H9 (cell line): ENCODE measurements at regions not wholly inside any gene's neighbourhood (a gene's known extent, or its start where the extent isn't known, plus 50 kb on each side); places are given as distances from the start of the nearest gene placed in this dataset.

ENCODE experiments used
- DNase-seq: peaks from one replicate; pipeline ENCODE4 v3.0.0-alpha.2; 2017
- H2AFZ ChIP-seq: one replicate; pipeline ENCODE4 v1.6.1; 2013; ENCODE audit warnings: mild to moderate bottlenecking, low read length, control low read depth, moderate library complexity
- H2AK5ac ChIP-seq: 2 replicates; pipeline ENCODE4 v1.6.1; 2013; ENCODE audit warnings: low read length, control low read depth, mixed read lengths; ENCODE audit not compliant: insufficient read length
- H2BK120ac ChIP-seq: one replicate; pipeline ENCODE4 v1.6.1; 2013; ENCODE audit warnings: low read depth, mild to moderate bottlenecking, low read length, control low read depth, inconsistent platforms; ENCODE audit not compliant: poor library complexity, severe bottlenecking
- H2BK12ac ChIP-seq: 2 replicates; pipeline ENCODE4 v1.6.1; 2013; ENCODE audit warnings: low read length, control low read depth, mixed read lengths, low read depth; ENCODE audit not compliant: insufficient read length
- H2BK15ac ChIP-seq: 2 replicates; pipeline ENCODE4 v1.6.1; 2013; ENCODE audit warnings: low read depth, low read length, control low read depth
- H2BK20ac ChIP-seq: one replicate; pipeline ENCODE4 v1.6.1; 2013; ENCODE audit warnings: low read depth, mild to moderate bottlenecking, low read length, control low read depth, inconsistent platforms; ENCODE audit not compliant: poor library complexity, severe bottlenecking
- H2BK5ac ChIP-seq: 2 replicates; pipeline ENCODE4 v1.6.1; 2013; ENCODE audit warnings: low read length, control low read depth, mixed read lengths; ENCODE audit not compliant: insufficient read length
- H3K14ac ChIP-seq: 2 replicates; pipeline ENCODE4 v1.6.1; 2013; ENCODE audit warnings: low read length, control low read depth; ENCODE audit not compliant: insufficient read depth
- H3K18ac ChIP-seq: 2 replicates; pipeline ENCODE4 v1.6.1; 2013; ENCODE audit warnings: low read depth, mild to moderate bottlenecking, mixed read lengths, low read length, control low read depth; ENCODE audit not compliant: insufficient read length
- H3K23ac ChIP-seq: 2 replicates; pipeline ENCODE4 v1.6.1; 2013; ENCODE audit warnings: low read length, control low read depth, mixed read lengths, low read depth; ENCODE audit not compliant: insufficient read length
- H3K23me2 ChIP-seq: 2 replicates; pipeline ENCODE4 v1.6.1; 2013; ENCODE audit warnings: low read depth, mild to moderate bottlenecking, mixed read lengths, low read length, control low read depth; ENCODE audit not compliant: insufficient read length, poor library complexity, severe bottlenecking
- H3K27ac ChIP-seq: 2 replicates; pipeline ENCODE4 v1.5.1; 2013; ENCODE audit warnings: low read length, control low read depth, mixed read lengths, low read depth; ENCODE audit not compliant: insufficient read length
- H3K27me3 ChIP-seq: 2 replicates; pipeline ENCODE4 v1.6.1; 2013; ENCODE audit warnings: low read length, control low read depth, inconsistent platforms; ENCODE audit not compliant: insufficient read depth
- H3K4ac ChIP-seq: 2 replicates; pipeline ENCODE4 v1.6.1; 2013; ENCODE audit warnings: low read depth, mild to moderate bottlenecking, control low read depth, inconsistent platforms, low read length, moderate library complexity
- H3K4me1 ChIP-seq: 2 replicates; pipeline ENCODE4 v1.6.1; 2013; ENCODE audit warnings: low read length, control low read depth, inconsistent platforms; ENCODE audit not compliant: insufficient read depth
- H3K4me2 ChIP-seq: 2 replicates; pipeline ENCODE4 v1.6.1; 2013; ENCODE audit warnings: low read length, control low read depth, mixed read lengths; ENCODE audit not compliant: insufficient read length, insufficient read depth
- H3K56ac ChIP-seq: 2 replicates; pipeline ENCODE4 v1.6.1; 2013; ENCODE audit warnings: low read depth, mild to moderate bottlenecking, mixed read lengths, low read length, control low read depth; ENCODE audit not compliant: insufficient read length
- H3K79me1 ChIP-seq: 2 replicates; pipeline ENCODE4 v1.6.1; 2013; ENCODE audit warnings: low read depth, mild to moderate bottlenecking, moderate library complexity, low read length, control low read depth, inconsistent platforms; ENCODE audit not compliant: insufficient read depth, poor library complexity, severe bottlenecking
- H3K79me2 ChIP-seq: 2 replicates; pipeline ENCODE4 v1.6.1; 2013; ENCODE audit warnings: low read length, control low read depth, inconsistent platforms; ENCODE audit not compliant: insufficient read depth
- H3K9ac ChIP-seq: 2 replicates; pipeline ENCODE4 v1.6.1; 2013; ENCODE audit warnings: low read length, control low read depth, mixed read lengths; ENCODE audit not compliant: insufficient read length; ENCODE audit errors: extremely low read depth
- H3K9me3 ChIP-seq: one replicate; pipeline ENCODE4 v1.6.1; 2013; ENCODE audit warnings: low read depth, low read length, inconsistent platforms; ENCODE audit not compliant: control insufficient read depth
- H3T11ph ChIP-seq: one replicate; pipeline ENCODE4 v1.6.1; 2013; ENCODE audit warnings: mild to moderate bottlenecking, low read length, control low read depth, inconsistent platforms
- H4K20me1 ChIP-seq: one replicate; pipeline ENCODE4 v1.6.1; 2013; ENCODE audit not compliant: control insufficient read depth, insufficient read length, insufficient read depth
- H4K5ac ChIP-seq: 2 replicates; pipeline ENCODE4 v1.6.1; 2013; ENCODE audit warnings: low read depth, mild to moderate bottlenecking, mixed read lengths, low read length, control low read depth; ENCODE audit not compliant: insufficient read length
- H4K8ac ChIP-seq: replicated peaks from 2 replicates; pipeline ENCODE4 v1.6.1; 2013; ENCODE audit warnings: low read length, control low read depth, mixed read lengths, low read depth; ENCODE audit not compliant: insufficient read length
- H4K91ac ChIP-seq: 2 replicates; pipeline ENCODE4 v1.6.1; 2013; ENCODE audit warnings: low read depth, mild to moderate bottlenecking, moderate library complexity, mixed read lengths, low read length, control low read depth; ENCODE audit not compliant: insufficient read length
- H3K27ac Mint-ChIP-seq, 3 experiments: 2 replicates in 2 of 3; 3 replicates in 1 of 3; pipeline ENCODE4 v1.8.0; 2020 to 2021; ENCODE audit warnings: mixed read lengths in 3 of 3, mild to moderate bottlenecking in 1 of 3, moderate library complexity in 1 of 3
- H3K27me3 Mint-ChIP-seq: 2 replicates; pipeline ENCODE4 v1.8.0; 2021; ENCODE audit warnings: low read depth, mild to moderate bottlenecking, moderate library complexity, mixed read lengths
- H3K36me3 Mint-ChIP-seq, 3 experiments: 2 replicates in 2 of 3; 3 replicates in 1 of 3; pipeline ENCODE4 v1.8.0; 2020 to 2021; ENCODE audit warnings: low read depth in 3 of 3, mixed read lengths in 3 of 3; ENCODE audit not compliant: insufficient read depth in 1 of 3
- H3K4me1 Mint-ChIP-seq, 2 experiments: 2 replicates each; pipeline ENCODE4 v1.8.0; 2020; ENCODE audit warnings: mixed read lengths in 2 of 2
- H3K4me3 Mint-ChIP-seq, 2 experiments: 2 replicates in 1 of 2; 3 replicates in 1 of 2; pipeline ENCODE4 v1.8.0; 2020 to 2021; ENCODE audit warnings: mild to moderate bottlenecking in 2 of 2, mixed read lengths in 2 of 2, moderate library complexity in 1 of 2
- H3K9me3 Mint-ChIP-seq, 2 experiments: 2 replicates in 1 of 2; 3 replicates in 1 of 2; pipeline ENCODE4 v1.8.0; 2020; ENCODE audit warnings: mild to moderate bottlenecking in 2 of 2, mixed read lengths in 2 of 2, moderate library complexity in 1 of 2
- CTCF ChIP-seq: fragments of 200-600 bp; sonication (generic); conservative IDR thresholded peaks from 3 replicates; pipeline ENCODE4 v1.8.0; 2021; ENCODE audit warnings: antibody characterized with exemption, mild to moderate bottlenecking
- WGBS: extraction: QIAGEN DNeasy Blood & Tissue Kit; methylation state at CpG from one replicate; pipeline ENCODE4 v1.1.7; 2013; ENCODE audit warnings: missing lambda C conversion rate, low lambda C conversion rate, mixed read lengths; ENCODE audit not compliant: insufficient read length; ENCODE audit errors: extremely low coverage; 5-methylcytosine and 5-hydroxymethylcytosine counted together

GRCh38 chr4:160319221-160319867 lies 1216.5 kb downstream of the RAPGEF2 start:
- Histone ChIP-seq H3K23ac (no peak overlapping the region), H4K20me1 (no peaks in the 10 kb centered on the region), H2AFZ (no peak overlapping the region), H2BK120ac (no peak overlapping the region), H3K56ac (no peak overlapping the region), H4K5ac (no peak overlapping the region), H3K4me1 (no peaks in the 10 kb centered on the region), H3K79me1 (no peaks in the 10 kb centered on the region), H2BK5ac (no peak overlapping the region), H2BK12ac (no peak overlapping the region), H3K4me2 (no peak overlapping the region), H3K27me3 (no peaks in the 10 kb centered on the region), H2BK20ac (no peak overlapping the region), H4K91ac (no peak overlapping the region), H3K18ac (no peak overlapping the region), H3K79me2 (no peaks in the 10 kb centered on the region), H3K4ac (no peak overlapping the region), H4K8ac (no peak overlapping the region), H3T11ph (no peak overlapping the region), H2BK15ac (no peak overlapping the region), H3K9me3 (no peaks in the 10 kb centered on the region), H3K23me2 (no peaks in the 10 kb centered on the region), H3K27ac (no peak overlapping the region), H3K14ac (no peak overlapping the region), H2AK5ac (no peak overlapping the region), H3K9ac (no peak overlapping the region)
- H3K27ac Mint-ChIP-seq = no peak overlapping the region
- DNase-seq = no peak
- H3K36me3 Mint-ChIP-seq = no peaks in the 10 kb centered on the region
- H3K4me3 Mint-ChIP-seq = no peak overlapping the region
- no peaks in the 10 kb centered on the region for H3K27me3 Mint-ChIP-seq
- WGBS = no CpG with 5 or more reads among the region's 4 CpGs
- no peaks in the 10 kb centered on the region for H3K9me3 Mint-ChIP-seq
- no peaks in the 10 kb centered on the region for H3K4me1 Mint-ChIP-seq
- no peak for TF ChIP-seq CTCF
